SU-DHL-6 (cell line): ENCODE measurements at regions not wholly inside any gene's neighbourhood (a gene's known extent, or its start where the extent isn't known, plus 50 kb on each side); places are given as distances from the start of the nearest gene placed in this dataset.

Source experiments
- H2AFZ ChIP-seq: fragments of 200-600 bp; sonication (generic); 2 replicates; pipeline ENCODE4 v1.6.1; 2014; ENCODE audit warnings: low read depth, mild to moderate bottlenecking, moderate library complexity, mixed read lengths, antibody characterized with exemption, low read length; ENCODE audit not compliant: severe bottlenecking
- H3F3A ChIP-seq: fragments of 200-600 bp; shearing (Covaris generic); 2 replicates; pipeline ENCODE4 v1.6.0; 2016; ENCODE audit warnings: antibody characterized with exemption, mild to moderate bottlenecking; ENCODE audit not compliant: insufficient read depth
- H3K27ac ChIP-seq: fragments of 200-600 bp; sonication (generic); 2 replicates; pipeline ENCODE4 v1.5.1; 2016; ENCODE audit warnings: low read depth, mild to moderate bottlenecking, low read length, moderate library complexity, mixed read lengths
- H3K27me3 ChIP-seq: fragments of 200-600 bp; sonication (generic), shearing (Covaris generic); 2 replicates; pipeline ENCODE4 v1.6.0; 2014; ENCODE audit warnings: mild to moderate bottlenecking, low read length
- H3K36me3 ChIP-seq: fragments of 200-600 bp; sonication (generic); 2 replicates; pipeline ENCODE4 v1.6.1; 2014; ENCODE audit warnings: mild to moderate bottlenecking, low read length, mixed read lengths
- H3K4me2 ChIP-seq: fragments of 300-600, 200-600 bp; shearing (Covaris generic), sonication (generic); 2 replicates; pipeline ENCODE4 v1.6.0; 2014; ENCODE audit warnings: low read length, low read depth, mild to moderate bottlenecking; ENCODE audit not compliant: poor library complexity, severe bottlenecking
- H3K4me3 ChIP-seq: fragments of 200-600 bp; sonication (generic); 2 replicates; pipeline ENCODE4 v1.5.1; 2014; ENCODE audit warnings: antibody characterized with exemption, low read length, mild to moderate bottlenecking, mixed read lengths; ENCODE audit not compliant: insufficient read depth, poor library complexity, severe bottlenecking
- H3K79me2 ChIP-seq: fragments of 200-600 bp; sonication (generic); 2 replicates; pipeline ENCODE4 v1.6.1; 2014; ENCODE audit warnings: mild to moderate bottlenecking, low read length, moderate library complexity; ENCODE audit not compliant: insufficient read depth
- H3K9ac ChIP-seq: fragments of 200-600 bp; sonication (generic); 2 replicates; pipeline ENCODE4 v1.7.0; 2014; ENCODE audit warnings: mild to moderate bottlenecking, low read length
- H3K9me2 ChIP-seq: fragments of 200-600 bp; sonication (generic); replicated peaks from 2 replicates; pipeline ENCODE4 v1.6.1; 2014; ENCODE audit warnings: low read length; ENCODE audit not compliant: insufficient read depth
- H3K9me3 ChIP-seq: fragments of 200-600 bp; sonication (generic); 2 replicates; pipeline ENCODE4 v1.6.1; 2014; ENCODE audit warnings: low read length, mixed read lengths; ENCODE audit not compliant: insufficient read depth
- H4K20me1 ChIP-seq: fragments of 200-600 bp; sonication (generic); 2 replicates; pipeline ENCODE4 v1.6.1; 2014; ENCODE audit warnings: low read depth, mild to moderate bottlenecking, antibody characterized with exemption, low read length, moderate library complexity, mixed read lengths
- CTCF ChIP-seq: fragments of 200-600 bp; sonication (generic); IDR thresholded peaks from one replicate; pipeline ENCODE4 v1.5.1; 2017; ENCODE audit warnings: antibody characterized with exemption, mild to moderate bottlenecking, low read length, moderate library complexity; ENCODE audit not compliant: insufficient read depth, poor library complexity, severe bottlenecking
- EZH2phosphoT487 ChIP-seq: fragments of 200-600 bp; sonication (generic), shearing (Covaris generic); conservative IDR thresholded peaks from 2 replicates; pipeline ENCODE4 v1.6.1; 2018; ENCODE audit warnings: mild to moderate bottlenecking, antibody characterized with exemption, low read length, moderate library complexity, mixed read lengths

GRCh38 chr1:98550076-98550475 lies 111.4 kb upstream of the SNX7 start:
- no peak for TF ChIP-seq EZH2phosphoT487
- TF ChIP-seq CTCF, result no peak
- Histone ChIP-seq H3K9me2 (no peaks in the 10 kb centered on the region), H3K4me2 (no peak overlapping the region), H3K79me2 (no peaks in the 10 kb centered on the region), H4K20me1 (no peaks in the 10 kb centered on the region), H3K36me3 (no peaks in the 10 kb centered on the region), H3K4me3 (no peak overlapping the region), H3F3A (no peaks in the 10 kb centered on the region), H3K9ac (no peak overlapping the region), H3K27me3 (no peaks in the 10 kb centered on the region), H3K9me3 (no peaks in the 10 kb centered on the region), H3K27ac (no peak overlapping the region), H2AFZ (no peak overlapping the region)

- TF ChIP-seq CTCF (no peak), EZH2phosphoT487 (no peak)
- no peak overlapping the region for H3K4me2 ChIP-seq
- H3K27ac ChIP-seq, result no peak overlapping the region
- H3F3A ChIP-seq, result no peaks in the 10 kb centered on the region
- no peak overlapping the region for H3K4me3 ChIP-seq
- no peaks in the 10 kb centered on the region for H4K20me1 ChIP-seq
- H3K79me2 ChIP-seq, result no peaks in the 10 kb centered on the region
- no peak overlapping the region for H2AFZ ChIP-seq
- no peaks in the 10 kb centered on the region for H3K27me3 ChIP-seq
- H3K9ac ChIP-seq, result no peak overlapping the region
- no peaks in the 10 kb centered on the region for H3K9me3 ChIP-seq
- H3K36me3 ChIP-seq, result no peaks in the 10 kb centered on the region
- H3K9me2 ChIP-seq, result no peaks in the 10 kb centered on the region
Measured at GRCh38 chr1:98546319-98546718, 115.2 kb upstream of the SNX7 start.

- no peak overlapping the region for H3K4me2 ChIP-seq
- H3K9me3 ChIP-seq, result no peaks in the 10 kb centered on the region
- no peak overlapping the region for H3K4me3 ChIP-seq
- H4K20me1 ChIP-seq, result no peaks in the 10 kb centered on the region
- H3K9ac ChIP-seq, result no peak overlapping the region
- no peaks in the 10 kb centered on the region for H3K79me2 ChIP-seq
- no peak overlapping the region for H2AFZ ChIP-seq
- H3K27ac ChIP-seq, result no peak overlapping the region
- no peaks in the 10 kb centered on the region for H3F3A ChIP-seq
- no peaks in the 10 kb centered on the region for H3K36me3 ChIP-seq
- TF ChIP-seq CTCF, result no peak
- no peak for TF ChIP-seq EZH2phosphoT487
- no peaks in the 10 kb centered on the region for H3K27me3 ChIP-seq
- H3K9me2 ChIP-seq, result no peaks in the 10 kb centered on the region
Measured at GRCh38 chr1:98538106-98538505, 123.4 kb upstream of the SNX7 start.

GRCh38 chr1:98523256-98523655 lies 138.3 kb upstream of the SNX7 start:
- Histone ChIP-seq H3K27ac (no peak overlapping the region), H4K20me1 (no peaks in the 10 kb centered on the region), H3K9me2 (no peaks in the 10 kb centered on the region), H3K9ac (no peak overlapping the region), H3K27me3 (no peaks in the 10 kb centered on the region), H3K9me3 (no peaks in the 10 kb centered on the region), H3K4me2 (no peak overlapping the region), H3K36me3 (no peaks in the 10 kb centered on the region), H3K79me2 (no peaks in the 10 kb centered on the region), H3K4me3 (no peak overlapping the region), H3F3A (no peaks in the 10 kb centered on the region), H2AFZ (no peak overlapping the region)
- no peak for TF ChIP-seq CTCF
- no peak for TF ChIP-seq EZH2phosphoT487
